HL-60 (cell line): ENCODE measurements at regions not wholly inside any gene's neighbourhood (a gene's known extent, or its start where the extent isn't known, plus 50 kb on each side); places are given as distances from the start of the nearest gene placed in this dataset.

Experiments used
- DNase-seq, 2 experiments: peaks; one replicate each; pipeline ENCODE4 v3.0.0-alpha.2; 2010 to 2020; ENCODE audit warnings: low read depth in 1 of 2, low spot score in 1 of 2
- H3K27ac ChIP-seq: fragments of 250-450 bp; sonication (Bioruptor Pico); replicated peaks from 2 replicates; pipeline ENCODE4 v1.5.1; 2020; ENCODE audit warnings: mild to moderate bottlenecking, moderate library complexity
- H3K27me3 ChIP-seq: fragments of 250-450 bp; sonication (Bioruptor Pico); 2 replicates; pipeline ENCODE4 v1.5.1; 2021; ENCODE audit warnings: mild to moderate bottlenecking, moderate library complexity; ENCODE audit not compliant: insufficient read depth, poor library complexity, severe bottlenecking
- H3K4me3 ChIP-seq: replicated peaks from 2 replicates; pipeline ENCODE4 v1.5.1; 2011; ENCODE audit warnings: mild to moderate bottlenecking, control low read depth, low read length; ENCODE audit not compliant: insufficient read depth
- CTCF ChIP-seq: IDR thresholded peaks from one replicate; pipeline ENCODE4 v1.5.1; 2011; ENCODE audit warnings: low read length, control low read depth, inconsistent platforms; ENCODE audit not compliant: insufficient read depth
- GABPA ChIP-seq: IDR thresholded peaks from 2 replicates; pipeline ENCODE4 v1.6.1; 2012; ENCODE audit warnings: low read depth
- POLR2AphosphoS5 ChIP-seq: IDR thresholded peaks from 2 replicates; pipeline ENCODE4 v1.6.1; 2012; ENCODE audit warnings: low read depth
- REST ChIP-seq: IDR thresholded peaks from 2 replicates; pipeline ENCODE4 v1.6.1; 2012; ENCODE audit warnings: low read depth; ENCODE audit not compliant: insufficient replicate concordance
- SPI1 ChIP-seq: IDR thresholded peaks from 2 replicates; pipeline ENCODE4 v1.6.1; 2012; ENCODE audit warnings: low read depth, mild to moderate bottlenecking, borderline replicate concordance

DNA sequence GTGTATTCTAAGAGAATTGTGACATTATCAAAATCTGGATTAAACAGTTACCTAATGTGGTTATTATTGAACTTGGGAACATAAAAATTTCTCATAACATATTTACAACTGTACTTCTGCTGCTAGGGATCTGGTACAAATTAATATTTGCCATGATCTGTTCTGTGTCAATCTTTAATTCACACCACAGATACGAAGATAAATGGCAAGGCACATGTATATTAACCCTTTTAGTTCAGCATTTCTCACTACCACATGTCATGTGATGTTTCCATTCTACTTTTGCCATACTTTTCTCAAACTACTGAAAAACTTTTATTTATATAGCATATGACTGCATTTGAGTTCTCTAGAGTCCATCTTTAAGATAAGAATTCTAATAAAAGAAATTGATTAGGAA, 295.3 kb upstream of the DDX18 start:
- TF ChIP-seq REST (no peak), SPI1 (no peak), GABPA (no peak), CTCF (no peak), POLR2AphosphoS5 (no peak)
- Histone ChIP-seq H3K27ac (no peak overlapping the region), H3K4me3 (no peak overlapping the region), H3K27me3 (no peaks in the 10 kb centered on the region)
- DNase-seq: no peak

DNA sequence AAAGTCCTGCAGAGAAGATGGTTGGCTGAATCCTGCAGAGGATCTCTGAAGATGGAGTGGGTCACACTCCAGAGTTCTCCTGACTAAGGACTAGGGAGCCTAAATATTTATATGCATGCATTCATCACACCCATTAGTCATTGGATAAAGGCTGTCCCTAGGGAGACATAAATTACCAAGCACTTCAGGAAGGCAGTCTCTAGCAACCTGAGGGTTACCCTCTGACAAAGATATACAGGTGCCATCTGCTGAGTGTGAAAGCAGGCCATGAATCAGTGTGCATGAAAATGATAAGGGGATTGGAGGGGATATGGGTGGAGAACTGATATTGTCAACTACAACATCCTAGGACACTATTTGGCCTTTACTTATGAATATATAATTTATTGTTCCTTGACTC, 294.8 kb upstream of the DDX18 start:
- H3K4me3 ChIP-seq: no peak overlapping the region
- no peak overlapping the region for H3K27ac ChIP-seq
- TF ChIP-seq SPI1 (no peak), CTCF (no peak), GABPA (no peak), POLR2AphosphoS5 (no peak), REST (no peak)
- no peaks in the 10 kb centered on the region for H3K27me3 ChIP-seq
- DNase-seq: no peak

GRCh38 chr2:117523267-117523666, 291.2 kb upstream of the DDX18 start:
- H3K27me3 ChIP-seq: no peaks in the 10 kb centered on the region
- H3K27ac ChIP-seq: no peak overlapping the region
- TF ChIP-seq GABPA (no peak), REST (no peak), POLR2AphosphoS5 (no peak), CTCF (no peak), SPI1 (no peak)
- no peak for DNase-seq
- H3K4me3 ChIP-seq: no peak overlapping the region
